ENCODE measurements at regions not wholly inside any gene's neighbourhood (a gene's known extent, or its start where the extent isn't known, plus 50 kb on each side); places are given as distances from the start of the nearest gene placed in this dataset.

GRCh38 chr4:187321711-187322110 lies 598.1 kb upstream of the FAT1 start:
- Mint-ChIP-seq H3K4me1 (ENCODE audit: low read depth) (no peaks in the 10 kb centered on the region), H3K27me3 (ENCODE audit: low read depth) (no peaks in the 10 kb centered on the region), H3K36me3 (ENCODE audit: low read depth) (no peaks in the 10 kb centered on the region), H3K9me3 (peaks cover 3% of the 10 kb centered on the region), H3K27ac (no peak overlapping the region), H3K4me3 (no peak overlapping the region)
- intact Hi-C loops (cut with micrococcal nuclease): no loop called here
- DNase-seq: no peak
- CTCF ChIA-PET: no interaction called here

GRCh38 chr4:187332141-187332540 lies 608.5 kb upstream of the FAT1 start:
- peaks cover 10% of the 10 kb centered on the region for H3K9me3 Mint-ChIP-seq
- no peaks in the 10 kb centered on the region for H3K36me3 Mint-ChIP-seq (ENCODE audit: low read depth)
- no peak overlapping the region for H3K4me3 Mint-ChIP-seq
- no peaks in the 10 kb centered on the region for H3K4me1 Mint-ChIP-seq (ENCODE audit: low read depth)
- DNase-seq: no peak
- CTCF ChIA-PET: no interaction called here
- H3K27me3 Mint-ChIP-seq (ENCODE audit: low read depth): no peaks in the 10 kb centered on the region
- intact Hi-C loops (cut with micrococcal nuclease): no loop called here
- no peak overlapping the region for H3K27ac Mint-ChIP-seq

GRCh38 chr4:187333151-187333550 lies 609.5 kb upstream of the FAT1 start:
- H3K27me3 Mint-ChIP-seq (ENCODE audit: low read depth): no peaks in the 10 kb centered on the region
- H3K4me3 Mint-ChIP-seq: no peak overlapping the region
- no peak for DNase-seq
- intact Hi-C loops (cut with micrococcal nuclease): no loop called here
- no peaks in the 10 kb centered on the region for H3K36me3 Mint-ChIP-seq (ENCODE audit: low read depth)
- no peaks in the 10 kb centered on the region for H3K4me1 Mint-ChIP-seq (ENCODE audit: low read depth)
- CTCF ChIA-PET: no interaction called here
- H3K9me3 Mint-ChIP-seq: peaks cover 8% of the 10 kb centered on the region
- no peak overlapping the region for H3K27ac Mint-ChIP-seq

GRCh38 chr4:187335339-187335738 lies 611.7 kb upstream of the FAT1 start:
- intact Hi-C loops (cut with micrococcal nuclease): no loop called here
- CTCF ChIA-PET: no interaction called here
- Mint-ChIP-seq H3K27me3 (ENCODE audit: low read depth) (no peaks in the 10 kb centered on the region), H3K36me3 (ENCODE audit: low read depth) (no peaks in the 10 kb centered on the region), H3K4me3 (no peak overlapping the region), H3K4me1 (ENCODE audit: low read depth) (no peaks in the 10 kb centered on the region), H3K9me3 (peaks cover 11% of the 10 kb centered on the region), H3K27ac (no peak overlapping the region)
- no peak for DNase-seq

DNA sequence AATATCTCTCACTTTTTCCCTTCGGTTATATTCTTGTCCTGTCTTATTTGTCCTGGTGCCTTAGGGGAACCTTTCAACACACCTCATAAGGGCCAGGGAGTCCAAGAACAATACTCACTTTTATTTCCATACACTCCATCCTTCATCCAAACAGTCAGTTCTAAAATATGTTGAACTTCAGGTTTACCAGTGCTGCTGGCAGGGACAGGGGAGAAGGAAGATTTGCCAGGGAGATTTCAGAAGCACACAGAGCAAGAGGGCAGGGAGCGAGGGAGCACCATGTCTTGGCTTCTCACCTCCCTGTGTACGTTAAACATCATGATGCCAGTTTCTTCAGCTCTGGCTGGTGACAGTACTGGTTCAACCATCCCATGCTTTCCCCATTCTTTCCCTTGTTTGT lies 631.1 kb upstream of the FAT1 start:
- H3K9me3 Mint-ChIP-seq: peaks cover 9% of the 10 kb centered on the region
- H3K4me1 Mint-ChIP-seq (ENCODE audit: low read depth): no peaks in the 10 kb centered on the region
- no peak overlapping the region for H3K4me3 Mint-ChIP-seq
- intact Hi-C loops (cut with micrococcal nuclease): no loop called here
- H3K36me3 Mint-ChIP-seq (ENCODE audit: low read depth): no peaks in the 10 kb centered on the region
- H3K27ac Mint-ChIP-seq: no peak overlapping the region
- no peaks in the 10 kb centered on the region for H3K27me3 Mint-ChIP-seq (ENCODE audit: low read depth)
- CTCF ChIA-PET: no interaction called here
- no peak for DNase-seq

DNA sequence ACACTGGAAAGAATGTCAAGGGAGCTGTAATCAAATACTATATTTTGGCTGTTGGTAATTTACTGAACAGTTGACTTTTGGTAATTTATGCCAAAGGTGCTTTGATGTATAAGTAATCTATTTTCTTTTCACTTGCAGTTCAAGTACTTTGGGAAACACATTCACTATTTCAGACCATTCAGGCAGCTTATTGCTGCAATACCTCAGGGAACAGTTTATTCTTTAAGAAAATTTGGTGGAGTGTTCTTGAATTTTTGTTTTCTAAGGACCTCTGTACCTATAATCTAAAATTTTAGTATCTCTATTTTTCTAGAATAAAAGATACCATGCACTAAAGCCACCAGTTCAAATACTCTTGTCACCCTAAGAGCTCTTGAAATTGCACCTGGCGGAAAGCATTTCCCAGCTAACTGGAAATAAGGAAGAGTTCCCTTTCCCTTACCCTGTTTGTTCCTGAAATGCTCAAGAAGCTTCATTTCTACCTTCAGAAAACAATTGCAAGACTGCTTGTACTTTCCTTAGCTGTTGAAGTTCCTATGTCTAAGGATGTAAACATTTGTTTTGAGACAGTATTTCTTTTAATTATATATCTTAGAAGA lies 633.5 kb upstream of the FAT1 start:
- CTCF ChIA-PET: no interaction called here
- Mint-ChIP-seq H3K27ac (no peak overlapping the region), H3K27me3 (ENCODE audit: low read depth) (no peaks in the 10 kb centered on the region), H3K36me3 (ENCODE audit: low read depth) (no peaks in the 10 kb centered on the region), H3K9me3 (peaks cover 9% of the 10 kb centered on the region), H3K4me1 (ENCODE audit: low read depth) (no peaks in the 10 kb centered on the region), H3K4me3 (no peak overlapping the region)
- no peak for DNase-seq
- intact Hi-C loops (cut with micrococcal nuclease): no loop called here

DNA sequence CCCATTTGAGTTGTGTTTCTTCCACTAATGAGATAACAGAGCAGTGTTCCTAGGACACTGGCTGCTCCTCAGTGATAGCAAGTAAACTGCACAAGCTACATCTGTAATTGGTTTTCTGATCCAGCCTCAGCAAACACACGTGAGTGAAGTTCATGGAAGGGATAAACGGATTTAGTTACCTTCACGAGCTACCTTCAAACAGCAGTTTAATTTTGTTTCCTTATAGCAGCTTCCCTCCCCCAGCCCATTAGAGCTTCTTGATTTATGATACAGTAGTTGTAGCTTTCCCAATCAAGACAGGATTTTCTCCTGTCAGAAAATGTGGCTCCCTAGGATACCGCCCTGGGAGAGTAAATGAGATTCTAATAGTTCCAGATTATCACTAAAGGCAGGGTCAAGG lies 634.2 kb upstream of the FAT1 start:
- no peaks in the 10 kb centered on the region for H3K4me1 Mint-ChIP-seq (ENCODE audit: low read depth)
- H3K36me3 Mint-ChIP-seq (ENCODE audit: low read depth): no peaks in the 10 kb centered on the region

DNA sequence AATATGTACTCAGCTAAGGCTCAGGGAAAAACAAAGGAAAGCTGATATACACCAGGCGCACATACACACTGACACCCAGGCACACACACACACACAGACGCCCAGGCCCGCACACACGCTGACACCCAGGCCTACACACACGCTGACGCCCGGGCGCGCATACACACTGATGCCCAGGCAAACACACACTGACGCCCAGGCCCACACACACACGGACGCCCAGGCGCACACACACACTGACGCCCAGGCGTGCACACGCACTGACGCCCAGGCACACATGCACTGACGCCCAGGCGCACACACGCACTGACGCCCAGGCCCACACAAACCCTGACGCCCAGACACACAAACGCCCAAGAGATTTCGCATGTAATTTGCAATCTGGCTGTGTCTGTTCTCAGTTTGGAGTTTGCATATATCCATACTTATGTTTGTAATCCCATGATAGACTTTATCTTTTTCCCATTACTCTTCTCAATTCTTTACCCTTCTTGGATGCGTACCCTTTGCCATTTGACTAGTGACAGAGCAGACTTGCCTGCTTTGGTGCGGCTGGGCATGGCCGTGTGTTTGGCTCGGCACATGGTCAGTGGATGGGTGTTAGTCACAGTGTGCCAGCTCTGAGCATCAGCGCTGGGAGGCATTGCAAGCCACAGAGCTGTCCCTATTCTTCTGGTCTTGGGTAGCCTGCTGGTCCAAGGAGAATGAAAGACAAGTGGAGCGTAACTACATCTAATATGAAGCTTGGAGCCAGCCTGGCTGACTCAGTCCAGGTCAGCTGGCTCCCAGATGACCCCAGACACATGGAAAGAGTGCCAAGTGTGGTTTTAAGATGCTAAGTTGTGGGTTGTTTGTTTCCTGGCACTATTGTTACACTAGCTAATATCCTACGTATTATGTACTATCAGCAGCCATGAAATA lies 632.4 kb upstream of the ZFP42 start:
- Mint-ChIP-seq H3K27ac (no peak overlapping the region), H3K36me3 (ENCODE audit: low read depth) (no peaks in the 10 kb centered on the region), H3K27me3 (ENCODE audit: low read depth) (no peaks in the 10 kb centered on the region), H3K9me3 (peaks cover 3% of the 10 kb centered on the region), H3K4me3 (no peak overlapping the region), H3K4me1 (ENCODE audit: low read depth) (no peaks in the 10 kb centered on the region)
- CTCF ChIA-PET: no interaction called here
- no peak for DNase-seq
- intact Hi-C loops (cut with micrococcal nuclease): no loop called here

More for the DNA sequence above, 634.2 kb upstream of the FAT1 start:
- H3K9me3 Mint-ChIP-seq: peaks cover 9% of the 10 kb centered on the region
- no peak overlapping the region for H3K4me3 Mint-ChIP-seq
- CTCF ChIA-PET: no interaction called here
- no peaks in the 10 kb centered on the region for H3K27me3 Mint-ChIP-seq (ENCODE audit: low read depth)
- intact Hi-C loops (cut with micrococcal nuclease): no loop called here
- DNase-seq: no peak
- H3K27ac Mint-ChIP-seq: no peak overlapping the region

GRCh38 chr4:187364401-187364800 lies 631.2 kb upstream of the ZFP42 start:
- intact Hi-C loops (cut with micrococcal nuclease): no loop called here
- Mint-ChIP-seq H3K4me1 (ENCODE audit: low read depth) (no peaks in the 10 kb centered on the region), H3K36me3 (ENCODE audit: low read depth) (no peaks in the 10 kb centered on the region), H3K9me3 (peaks cover 6% of the 10 kb centered on the region), H3K4me3 (no peak overlapping the region), H3K27me3 (ENCODE audit: low read depth) (no peaks in the 10 kb centered on the region), H3K27ac (no peak overlapping the region)
- no peak for DNase-seq
- CTCF ChIA-PET: no interaction called here

DNA sequence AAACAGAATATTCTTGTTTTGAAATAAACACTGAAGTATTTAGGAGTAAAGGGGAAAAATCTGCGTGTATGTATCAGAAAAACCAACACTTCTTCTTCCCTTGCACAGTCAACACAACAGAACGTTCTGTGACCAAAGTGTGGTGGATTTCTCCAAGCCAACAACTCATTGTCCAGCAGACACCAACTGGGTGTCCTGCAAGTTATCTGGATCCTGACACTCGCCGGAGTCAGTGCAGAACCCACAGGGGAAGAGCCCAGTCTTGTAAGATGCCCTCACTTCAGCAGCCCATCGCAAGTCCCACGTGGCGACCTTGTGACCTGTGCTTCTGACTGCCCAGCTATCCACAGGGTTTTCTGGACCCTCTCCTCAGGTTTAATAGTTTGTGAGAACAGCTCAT lies 630.7 kb upstream of the ZFP42 start:
- no peaks in the 10 kb centered on the region for H3K36me3 Mint-ChIP-seq (ENCODE audit: low read depth)
- H3K27me3 Mint-ChIP-seq (ENCODE audit: low read depth): no peaks in the 10 kb centered on the region
- no peaks in the 10 kb centered on the region for H3K4me1 Mint-ChIP-seq (ENCODE audit: low read depth)
- no peak for DNase-seq
- intact Hi-C loops (cut with micrococcal nuclease): no loop called here
- no peak overlapping the region for H3K4me3 Mint-ChIP-seq
- peaks cover 6% of the 10 kb centered on the region for H3K9me3 Mint-ChIP-seq
- CTCF ChIA-PET: no interaction called here
- no peak overlapping the region for H3K27ac Mint-ChIP-seq

- Mint-ChIP-seq H3K27ac (no peak overlapping the region), H3K4me1 (ENCODE audit: low read depth) (no peaks in the 10 kb centered on the region), H3K4me3 (no peak overlapping the region), H3K27me3 (ENCODE audit: low read depth) (no peaks in the 10 kb centered on the region), H3K9me3 (peaks cover 7% of the 10 kb centered on the region), H3K36me3 (ENCODE audit: low read depth) (no peaks in the 10 kb centered on the region)
- DNase-seq: no peak
- intact Hi-C loops (cut with micrococcal nuclease): no loop called here
- CTCF ChIA-PET: no interaction called here
These were observed 629.0 kb upstream of the ZFP42 start for GRCh38 chr4:187366530-187366929.

DNA sequence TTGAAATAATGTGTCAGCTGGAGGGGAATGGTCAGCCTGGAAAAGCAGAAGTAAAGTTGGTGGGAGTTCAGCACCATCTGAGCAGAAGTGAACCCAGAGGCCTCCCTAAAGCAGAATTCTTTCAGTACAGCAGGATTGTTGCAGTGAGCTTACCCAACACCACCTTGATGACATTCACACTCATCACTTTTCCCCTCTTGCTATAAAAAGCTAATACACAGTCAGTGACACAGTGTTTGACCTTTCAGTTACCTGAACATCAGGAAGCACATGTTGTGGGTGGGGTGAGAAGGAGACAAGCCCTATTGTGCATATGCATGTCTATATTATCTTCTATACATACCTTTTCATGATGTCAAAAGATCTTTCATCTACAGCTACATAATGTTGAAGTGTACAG lies 624.7 kb upstream of the ZFP42 start:
- no peak for DNase-seq
- H3K27me3 Mint-ChIP-seq (ENCODE audit: low read depth): no peaks in the 10 kb centered on the region
- peaks cover 5% of the 10 kb centered on the region for H3K9me3 Mint-ChIP-seq
- intact Hi-C loops (cut with micrococcal nuclease): no loop called here
- H3K27ac Mint-ChIP-seq: no peak overlapping the region
- CTCF ChIA-PET: no interaction called here
- H3K4me3 Mint-ChIP-seq: no peak overlapping the region
- H3K36me3 Mint-ChIP-seq (ENCODE audit: low read depth): no peaks in the 10 kb centered on the region
- no peaks in the 10 kb centered on the region for H3K4me1 Mint-ChIP-seq (ENCODE audit: low read depth)

DNA sequence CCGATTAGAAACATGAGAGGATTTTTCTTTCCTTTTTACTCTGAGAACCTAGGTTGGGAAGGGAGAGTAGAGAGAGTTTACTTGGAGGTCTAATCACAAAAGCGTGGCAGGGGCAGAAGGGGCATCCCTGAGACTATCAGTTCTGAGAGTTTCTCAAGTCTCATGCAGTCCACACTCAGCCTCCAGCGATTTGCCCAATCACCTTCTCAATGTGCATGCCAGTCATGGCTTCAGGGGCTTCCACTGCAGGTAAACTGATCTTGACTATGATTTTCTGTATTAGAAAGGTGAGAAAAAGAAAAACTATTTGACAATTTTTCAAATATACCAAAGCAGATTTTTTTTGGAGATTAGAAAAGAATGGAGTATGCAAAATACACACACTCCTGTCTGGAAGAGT lies 617.1 kb upstream of the ZFP42 start:
- Mint-ChIP-seq H3K4me3 (no peak overlapping the region), H3K27me3 (ENCODE audit: low read depth) (no peaks in the 10 kb centered on the region), H3K4me1 (ENCODE audit: low read depth) (no peaks in the 10 kb centered on the region), H3K36me3 (ENCODE audit: low read depth) (no peaks in the 10 kb centered on the region), H3K27ac (no peak overlapping the region), H3K9me3 (peaks cover 10% of the 10 kb centered on the region)
- CTCF ChIA-PET: no interaction called here
- intact Hi-C loops (cut with micrococcal nuclease): no loop called here
- no peak for DNase-seq

All from activated naive CD4-positive, alpha-beta T cell treated with anti-CD3 and anti-CD28 coated beads for 36 hours (primary cell).